ENCODE measurements at regions not wholly inside any gene's neighbourhood (a gene's known extent, or its start where the extent isn't known, plus 50 kb on each side); places are given as distances from the start of the nearest gene placed in this dataset.

- FAIRE-seq (no peak), DNase-seq (no peak)
- Histone ChIP-seq H3K27me3 (ENCODE audit: control insufficient read depth, insufficient read depth, low read length) (no peaks in the 10 kb centered on the region), H3K27ac (ENCODE audit: low read depth in 2 of 2, low read length in 2 of 2) (no peak overlapping the region), H3K9me3 (ENCODE audit: control insufficient read depth in 2 of 3, insufficient read depth in 1 of 3, low read length in 3 of 3) (no peaks in the 10 kb centered on the region), H3K4me1 (ENCODE audit: control insufficient read depth in 2 of 3, insufficient read depth in 2 of 3, low read depth in 1 of 3, low read length in 3 of 3) (no peaks in the 10 kb centered on the region), H3K9ac (ENCODE audit: low read length in 3 of 3) (no peak overlapping the region), H3K36me3 (ENCODE audit: control insufficient read depth in 2 of 3, insufficient read depth in 3 of 3, low read length in 3 of 3) (no peaks in the 10 kb centered on the region), H3K4me3 (ENCODE audit: low read length in 3 of 3) (no peak overlapping the region)
- no peak for TF ChIP-seq CTCF (IDR thresholded peaks at IDR 0.05; ENCODE audit: borderline replicate concordance, extremely low read depth, insufficient read depth)
- intact Hi-C loops (cut with DNase I): no loop called here
Observed at GRCh38 chr3:150090006-150090405, 119.3 kb upstream of the PFN2 start.

GRCh38 chr3:150084128-150084527 is 113.4 kb upstream of the PFN2 start:
- no peak for TF ChIP-seq CTCF (IDR thresholded peaks at IDR 0.05; ENCODE audit: borderline replicate concordance, extremely low read depth, insufficient read depth)

GRCh38 chr3:150083655-150084042 is 113.0 kb upstream of the PFN2 start:
- no peaks in the 10 kb centered on the region for H3K9me3 ChIP-seq (ENCODE audit: control insufficient read depth in 2 of 3, insufficient read depth in 1 of 3, low read length in 3 of 3)
- peak in 1 of 5 donors; percentile 78 for DNase-seq
- intact Hi-C loops (cut with DNase I): no loop called here
- H3K27me3 ChIP-seq (ENCODE audit: control insufficient read depth, insufficient read depth, low read length): no peaks in the 10 kb centered on the region
- no peaks in the 10 kb centered on the region for H3K36me3 ChIP-seq (ENCODE audit: control insufficient read depth in 2 of 3, insufficient read depth in 3 of 3, low read length in 3 of 3)
- FAIRE-seq: no peak
- no peaks in the 10 kb centered on the region for H3K4me1 ChIP-seq (ENCODE audit: control insufficient read depth in 2 of 3, insufficient read depth in 2 of 3, low read depth in 1 of 3, low read length in 3 of 3)
- no peak overlapping the region for H3K27ac ChIP-seq (ENCODE audit: low read depth in 2 of 2, low read length in 2 of 2)
- H3K4me3 ChIP-seq (ENCODE audit: low read length in 3 of 3): peak overlapping the region in 2 of 3 donors; percentile 31 to 36
- no peak overlapping the region for H3K9ac ChIP-seq (ENCODE audit: low read length in 3 of 3)
- TF ChIP-seq CTCF (IDR thresholded peaks at IDR 0.05; ENCODE audit: borderline replicate concordance, extremely low read depth, insufficient read depth): no peak

More at GRCh38 chr3:150084128-150084527, 113.4 kb upstream of the PFN2 start:
- no peak for DNase-seq
- no peaks in the 10 kb centered on the region for H3K27me3 ChIP-seq (ENCODE audit: control insufficient read depth, insufficient read depth, low read length)
- no peak overlapping the region for H3K9ac ChIP-seq (ENCODE audit: low read length in 3 of 3)
- H3K27ac ChIP-seq (ENCODE audit: low read depth in 2 of 2, low read length in 2 of 2): no peak overlapping the region
- H3K9me3 ChIP-seq (ENCODE audit: control insufficient read depth in 2 of 3, insufficient read depth in 1 of 3, low read length in 3 of 3): no peaks in the 10 kb centered on the region
- H3K36me3 ChIP-seq (ENCODE audit: control insufficient read depth in 2 of 3, insufficient read depth in 3 of 3, low read length in 3 of 3): no peaks in the 10 kb centered on the region
- H3K4me1 ChIP-seq (ENCODE audit: control insufficient read depth in 2 of 3, insufficient read depth in 2 of 3, low read depth in 1 of 3, low read length in 3 of 3): no peaks in the 10 kb centered on the region
- no peak overlapping the region for H3K4me3 ChIP-seq (ENCODE audit: low read length in 3 of 3)
- intact Hi-C loops (cut with DNase I): no loop called here
- FAIRE-seq: no peak

All from kidney (tissue), 13 donors.